ENCODE measurements at regions not wholly inside any gene's neighbourhood (a gene's known extent, or its start where the extent isn't known, plus 50 kb on each side); places are given as distances from the start of the nearest gene placed in this dataset.

- DNase-seq, result no peak
- H3K36me3 ChIP-seq (ENCODE audit: low read depth, missing control alignments), result no peaks in the 10 kb centered on the region
- intact Hi-C loops (cut with DNase I; ENCODE audit: low total_unique reads), result loop anchor here (10.0 kb wide), 1 partner anchor 718 kb away; no protein-coding TSS in a partner anchor
- no peak overlapping the region for H3K27ac ChIP-seq
- TF ChIP-seq CTCF (IDR thresholded peaks at IDR 0.05) (no peak), POLR2A (IDR thresholded peaks at IDR 0.05) (no peak)
- no peaks in the 10 kb centered on the region for H3K4me1 ChIP-seq
- 99 to 100% methylated on average over 2 to 6 of the region's 6 CpGs for WGBS, 2 donors
- no peaks in the 10 kb centered on the region for H3K9me3 ChIP-seq
- no peaks in the 10 kb centered on the region for H3K27me3 ChIP-seq
- no peak overlapping the region for H3K4me3 ChIP-seq
These were observed 82.2 kb upstream of the ASB18 start for GRCh38 chr2:236346366-236346765.

GRCh38 chr2:236348279-236348678, 84.1 kb upstream of the ASB18 start:
- no peaks in the 10 kb centered on the region for H3K9me3 ChIP-seq
- no peak for TF ChIP-seq CTCF (IDR thresholded peaks at IDR 0.05)
- TF ChIP-seq POLR2A (IDR thresholded peaks at IDR 0.05), result no peak
- H3K27ac ChIP-seq, result no peak overlapping the region
- H3K36me3 ChIP-seq (ENCODE audit: low read depth, missing control alignments), result no peaks in the 10 kb centered on the region
- no peaks in the 10 kb centered on the region for H3K27me3 ChIP-seq
- no peaks in the 10 kb centered on the region for H3K4me1 ChIP-seq
- intact Hi-C loops (cut with DNase I; ENCODE audit: low total_unique reads), result loop anchor here (10.0 kb wide), 1 partner anchor 717 kb away; no protein-coding TSS in a partner anchor
- WGBS, 2 donors, result 83 to 84% methylated on average over 11 of the region's 11 CpGs
- no peak for DNase-seq
- no peak overlapping the region for H3K4me3 ChIP-seq

GRCh38 chr2:236348976-236349375, 84.8 kb upstream of the ASB18 start:
- H3K4me1 ChIP-seq, result no peaks in the 10 kb centered on the region
- DNase-seq, result no peak
- 97 to 98% methylated on average over 6 of the region's 6 CpGs for WGBS, 2 donors
- H3K27me3 ChIP-seq, result no peaks in the 10 kb centered on the region
- no peak overlapping the region for H3K4me3 ChIP-seq
- no peak overlapping the region for H3K27ac ChIP-seq
- no peaks in the 10 kb centered on the region for H3K9me3 ChIP-seq
- intact Hi-C loops (cut with DNase I; ENCODE audit: low total_unique reads), result loop anchor here (10.0 kb wide), 1 partner anchor 716 kb away; no protein-coding TSS in a partner anchor
- no peak for TF ChIP-seq POLR2A (IDR thresholded peaks at IDR 0.05)
- no peak for TF ChIP-seq CTCF (IDR thresholded peaks at IDR 0.05)
- no peaks in the 10 kb centered on the region for H3K36me3 ChIP-seq (ENCODE audit: low read depth, missing control alignments)

GRCh38 chr2:236350426-236350825, 86.2 kb upstream of the ASB18 start:
- no peaks in the 10 kb centered on the region for H3K9me3 ChIP-seq
- no peak for DNase-seq
- no peaks in the 10 kb centered on the region for H3K4me1 ChIP-seq
- no peaks in the 10 kb centered on the region for H3K27me3 ChIP-seq
- H3K4me3 ChIP-seq, result no peak overlapping the region
- H3K36me3 ChIP-seq (ENCODE audit: low read depth, missing control alignments), result no peaks in the 10 kb centered on the region
- no peak overlapping the region for H3K27ac ChIP-seq
- intact Hi-C loops (cut with DNase I; ENCODE audit: low total_unique reads), result no loop called here
- TF ChIP-seq CTCF (IDR thresholded peaks at IDR 0.05) (no peak), POLR2A (IDR thresholded peaks at IDR 0.05) (no peak)
- WGBS, 2 donors, result 89 to 93% methylated on average over 9 to 10 of the region's 10 CpGs

- H3K36me3 ChIP-seq (ENCODE audit: low read depth, missing control alignments), result no peaks in the 10 kb centered on the region
- intact Hi-C loops (cut with DNase I; ENCODE audit: low total_unique reads), result no loop called here
- DNase-seq, result no peak
- H3K9me3 ChIP-seq, result no peaks in the 10 kb centered on the region
- 86 to 87% methylated on average over 18 of the region's 18 CpGs for WGBS, 2 donors
- TF ChIP-seq POLR2A (IDR thresholded peaks at IDR 0.05) (no peak), CTCF (IDR thresholded peaks at IDR 0.05) (no peak)
- no peak overlapping the region for H3K27ac ChIP-seq
- H3K27me3 ChIP-seq, result no peaks in the 10 kb centered on the region
- H3K4me1 ChIP-seq, result no peaks in the 10 kb centered on the region
- H3K4me3 ChIP-seq, result no peak overlapping the region
These were observed 87.8 kb upstream of the ASB18 start for GRCh38 chr2:236351966-236352525.
